Dedifferentiated amniotic fluid mesenchymal stem cell (primary cell): ENCODE measurements at regions not wholly inside any gene's neighbourhood (a gene's known extent, or its start where the extent isn't known, plus 50 kb on each side); places are given as distances from the start of the nearest gene placed in this dataset.

Source experiments
- DNase-seq: peaks from one replicate; pipeline ENCODE4 v3.0.0-alpha.2; 2016; ENCODE audit errors: extremely low spot score

GRCh38 chr15:72835294-72835890 lies 51.8 kb upstream of the ADPGK start:
- DNase-seq, result no peak

GRCh38 chr15:72833561-72833960 lies 50.0 kb upstream of the ADPGK start:
- no peak for DNase-seq
